SK-MEL-5 (cell line): ENCODE measurements at regions not wholly inside any gene's neighbourhood (a gene's known extent, or its start where the extent isn't known, plus 50 kb on each side); places are given as distances from the start of the nearest gene placed in this dataset.
A peak's percentile ranks its signal among the peaks of the same experiment; 100 is the strongest.

Experiments
- DNase-seq: peaks from one replicate; pipeline ENCODE4 v3.0.0-alpha.2; 2016; ENCODE audit warnings: low read depth, low spot score
- in situ Hi-C: cut with HindIII; loops from 2 replicates; pipeline ENCODE4 v1.10.0; 2016; ENCODE audit warnings: low sequenced_read_pairs, high pct_unique_total_duplicates, low pct_unique_long_range_greater_than_20kb

GRCh38 chr19:28027116-28027515, 1185.8 kb downstream of the UQCRFS1 start:
- DNase-seq, result no peak
- in situ Hi-C loops, result no loop called here

DNA sequence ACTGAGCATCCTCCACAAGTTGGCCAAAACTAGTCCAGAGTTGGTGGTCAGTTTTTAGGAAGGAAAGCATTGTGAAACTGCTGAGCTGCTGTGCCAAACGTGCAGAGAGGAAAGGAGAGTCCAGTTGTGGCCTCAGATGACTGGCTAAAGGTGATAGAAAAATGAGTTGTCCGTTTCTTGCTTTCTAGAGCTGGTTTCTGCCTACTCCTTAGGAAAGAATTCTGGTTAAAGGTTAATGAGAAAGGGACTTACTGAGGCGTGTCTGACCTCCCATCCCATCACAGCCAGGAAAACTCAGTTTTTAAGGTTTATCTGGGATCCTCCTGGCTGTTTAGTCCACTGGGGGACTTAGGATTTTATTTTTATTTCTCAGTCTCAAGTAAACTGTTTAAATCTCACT, 1186.3 kb downstream of the UQCRFS1 start:
- no peak for DNase-seq
- in situ Hi-C loops, result no loop called here

DNA sequence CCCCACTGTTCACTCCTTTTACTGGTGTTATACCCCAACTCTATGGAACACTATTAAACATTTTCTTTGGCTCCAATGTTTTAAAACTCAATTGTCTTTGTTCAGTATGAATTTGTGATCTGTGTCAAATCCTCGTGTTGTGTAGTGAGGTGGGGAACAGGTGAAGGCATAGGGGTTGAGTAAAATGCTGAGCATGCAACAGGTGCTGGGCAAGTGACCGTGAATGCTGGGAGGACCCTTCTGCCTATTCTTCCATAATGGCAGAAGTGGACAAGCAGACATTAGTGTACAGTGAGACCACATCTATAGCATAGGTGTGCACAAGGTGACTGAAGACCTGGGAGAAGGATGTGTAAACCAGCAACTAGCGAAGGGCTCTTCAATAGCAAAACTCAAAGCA, 1188.0 kb downstream of the UQCRFS1 start:
- in situ Hi-C loops, result no loop called here
- no peak for DNase-seq

- in situ Hi-C loops, result no loop called here
- no peak for DNase-seq
Observed at GRCh38 chr19:28023064-28023463, 1189.9 kb downstream of the UQCRFS1 start.

DNA sequence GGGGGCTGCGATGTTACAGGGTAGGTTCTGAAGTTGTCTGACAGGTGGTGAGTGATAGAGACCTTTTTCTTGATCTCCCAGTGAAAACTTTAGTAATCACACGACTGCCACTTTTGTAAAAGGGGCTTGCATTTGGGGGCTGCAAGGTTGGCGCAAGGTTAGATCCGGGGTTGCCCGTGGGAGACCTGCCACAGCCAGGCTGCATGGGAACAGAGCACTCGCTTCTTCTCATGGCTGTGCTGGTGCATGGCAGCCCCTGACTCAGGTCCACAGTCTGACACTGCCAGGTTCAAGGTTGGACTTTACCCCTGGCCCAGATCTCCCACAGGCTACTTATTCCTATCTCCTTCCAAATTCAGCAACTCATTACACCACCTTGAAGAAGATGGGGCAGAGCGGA, 1190.4 kb downstream of the UQCRFS1 start:
- in situ Hi-C loops, result no loop called here
- no peak for DNase-seq

GRCh38 chr19:28021259-28022185, 1191.4 kb downstream of the UQCRFS1 start:
- in situ Hi-C loops, result no loop called here
- no peak for DNase-seq

GRCh38 chr19:28020619-28021258, 1192.2 kb downstream of the UQCRFS1 start:
- in situ Hi-C loops, result no loop called here
- no peak for DNase-seq

DNA sequence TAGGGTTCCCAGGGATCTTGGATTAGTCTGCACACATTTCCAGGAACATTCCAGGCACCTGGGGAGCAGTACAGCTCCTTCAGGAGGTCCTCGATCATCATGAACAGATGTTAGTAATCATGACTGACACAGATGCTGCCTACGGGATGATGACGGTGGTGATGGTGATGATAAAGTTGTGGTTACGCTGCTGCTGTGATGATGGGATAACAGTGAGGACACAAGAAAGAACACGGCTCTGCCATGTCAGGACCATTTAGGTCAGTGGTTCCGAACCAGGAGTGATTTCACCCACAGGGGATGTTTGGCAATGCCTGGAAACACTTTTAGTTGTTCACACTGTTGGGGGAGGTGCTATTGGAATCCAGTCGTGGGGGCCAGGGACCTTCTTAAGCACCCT, 1193.0 kb downstream of the UQCRFS1 start:
- in situ Hi-C loops, result no loop called here
- DNase-seq, result no peak

GRCh38 chr19:28019371-28019770, 1193.6 kb downstream of the UQCRFS1 start:
- in situ Hi-C loops, result no loop called here
- DNase-seq, result no peak

- DNase-seq, result no peak
- in situ Hi-C loops, result no loop called here
Observed at GRCh38 chr19:28018499-28018898, 1194.5 kb downstream of the UQCRFS1 start.

DNA sequence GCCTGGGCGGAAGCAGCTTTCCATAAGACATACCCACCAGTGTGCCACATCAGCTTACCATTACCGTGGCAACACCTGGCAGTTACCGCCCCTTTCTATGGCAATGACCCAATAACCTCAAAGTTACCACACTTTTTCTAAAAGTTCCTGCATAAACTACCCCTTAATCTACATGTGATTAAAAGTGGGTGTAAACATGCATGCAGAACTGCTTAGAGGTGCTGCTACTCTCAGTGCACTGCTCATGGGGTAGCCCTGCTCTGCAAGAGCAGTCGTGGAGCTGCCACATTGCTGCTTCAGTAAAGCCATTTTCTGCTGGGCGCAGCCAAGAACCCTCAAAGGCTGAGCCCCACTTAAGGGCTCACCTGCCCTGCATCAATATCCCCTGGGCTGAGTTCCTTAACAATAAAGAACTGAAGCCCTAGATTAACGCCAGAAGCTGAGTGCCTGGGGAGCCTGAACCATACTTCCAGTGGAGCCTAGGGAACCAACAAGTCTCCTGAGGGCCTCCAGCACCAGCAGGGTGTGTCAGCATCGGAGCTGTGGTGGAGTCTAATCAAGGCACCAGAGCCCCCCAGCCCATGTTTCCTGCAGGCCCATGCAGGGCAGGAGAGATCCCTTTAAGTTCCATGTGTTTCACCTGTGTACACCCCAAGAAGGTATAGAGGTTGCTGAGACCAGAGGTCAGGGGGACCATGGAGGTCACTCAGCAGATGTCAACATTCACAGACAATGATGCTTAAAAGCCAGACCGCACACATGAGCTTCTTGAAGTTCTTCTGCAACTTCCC, 1198.1 kb downstream of the UQCRFS1 start:
- in situ Hi-C loops, result no loop called here
- no peak for DNase-seq

GRCh38 chr19:28012361-28012760, 1200.6 kb downstream of the UQCRFS1 start:
- peak; percentile 55 for DNase-seq
- in situ Hi-C loops, result no loop called here

DNA sequence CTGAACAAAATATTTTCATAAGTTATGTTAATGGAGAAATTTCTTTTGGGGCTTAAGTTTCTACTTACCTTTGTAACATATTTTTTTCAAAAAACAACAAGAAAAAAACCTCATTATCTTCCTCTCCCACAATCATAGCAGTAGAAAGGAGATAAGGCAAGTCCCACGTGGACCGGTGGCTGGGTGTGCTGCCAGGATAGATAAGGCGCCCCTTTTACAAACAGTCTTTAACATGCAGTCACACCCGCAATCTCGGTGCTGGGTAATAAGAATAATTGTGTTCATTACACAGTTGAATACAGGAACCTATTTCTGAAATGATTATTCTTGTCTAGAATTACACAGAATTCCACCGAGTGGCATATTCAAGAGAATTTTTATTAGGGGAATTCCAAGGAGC, 1202.3 kb downstream of the UQCRFS1 start:
- in situ Hi-C loops, result no loop called here
- no peak for DNase-seq

- in situ Hi-C loops, result no loop called here
Observed at GRCh38 chr19:28009696-28010095, 1203.3 kb downstream of the UQCRFS1 start.

GRCh38 chr19:28008695-28009094, 1204.3 kb downstream of the UQCRFS1 start:
- in situ Hi-C loops, result no loop called here
- no peak for DNase-seq

More at GRCh38 chr19:28009696-28010095, 1203.3 kb downstream of the UQCRFS1 start:
- DNase-seq, result no peak

DNA sequence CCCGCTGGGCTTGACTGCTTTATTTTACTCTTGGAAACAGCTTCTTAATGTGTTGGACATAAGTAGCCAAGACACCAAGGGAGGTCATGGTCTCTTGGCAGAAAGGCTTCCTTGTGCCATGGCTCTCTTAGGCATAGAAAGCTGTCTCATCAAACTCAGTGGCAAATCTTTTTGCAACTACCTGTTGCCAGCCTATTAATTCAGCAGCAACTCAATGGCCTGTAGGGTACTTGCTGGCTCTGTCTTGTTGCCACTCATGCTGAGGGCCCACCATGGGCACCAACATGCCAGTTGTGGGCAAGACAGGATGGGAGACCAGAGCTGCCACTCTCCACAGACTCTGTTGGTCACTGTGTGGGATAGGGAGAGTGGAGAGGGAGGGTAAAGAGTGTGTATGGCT, 1209.4 kb downstream of the UQCRFS1 start:
- in situ Hi-C loops, result no loop called here
- no peak for DNase-seq

DNA sequence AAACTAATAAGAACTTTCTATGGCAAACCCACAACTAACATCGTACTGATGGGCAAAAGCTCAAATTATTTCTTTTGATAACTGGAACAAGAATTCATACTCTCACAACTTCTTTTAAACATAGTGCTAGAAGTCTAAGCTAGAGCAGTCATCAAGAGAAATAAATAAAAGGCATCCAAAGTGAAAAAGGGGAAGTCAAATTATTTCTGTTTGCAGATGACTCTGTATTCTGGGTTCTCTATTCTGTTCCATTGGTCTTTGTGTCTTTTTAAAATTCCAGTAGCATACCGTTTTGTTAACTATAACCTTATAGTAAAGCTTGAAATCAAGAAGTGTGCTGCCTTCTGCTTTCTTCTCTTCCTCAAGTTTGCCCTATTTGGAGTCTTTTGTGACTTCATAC, 1215.9 kb downstream of the UQCRFS1 start:
- in situ Hi-C loops, result no loop called here
- DNase-seq, result no peak
